IPS DF 6.9 (cell line): ENCODE measurements at regions not wholly inside any gene's neighbourhood (a gene's known extent, or its start where the extent isn't known, plus 50 kb on each side); places are given as distances from the start of the nearest gene placed in this dataset.
"Not testable (repeated sequence)": the region's sequence is repeated elsewhere in the genome, so short reads cannot be mapped to it uniquely, and the experiment has no call there.

Experiments
- DNase-seq: peaks from one replicate; pipeline ENCODE4 v3.0.0-alpha.2; 2013; ENCODE audit warnings: low read depth, low spot score
- H3K27ac ChIP-seq: one replicate; pipeline ENCODE4 v1.5.1; 2013; ENCODE audit warnings: low read length, control low read depth
- H3K27me3 ChIP-seq: 2 replicates; pipeline ENCODE4 v1.6.1; 2013; ENCODE audit warnings: mild to moderate bottlenecking, low read length; ENCODE audit not compliant: control insufficient read depth, insufficient read depth
- H3K36me3 ChIP-seq: 2 replicates; pipeline ENCODE4 v1.6.1; 2013; ENCODE audit warnings: low read length; ENCODE audit not compliant: control insufficient read depth, insufficient read depth
- H3K4me1 ChIP-seq: 2 replicates; pipeline ENCODE4 v1.6.1; 2013; ENCODE audit warnings: low read length; ENCODE audit not compliant: control insufficient read depth, insufficient read depth
- H3K4me3 ChIP-seq: 2 replicates; pipeline ENCODE4 v1.5.1; 2013; ENCODE audit warnings: mild to moderate bottlenecking, low read length
- H3K9me3 ChIP-seq: 2 replicates; pipeline ENCODE4 v1.6.1; 2013; ENCODE audit warnings: low read length, inconsistent platforms; ENCODE audit not compliant: control insufficient read depth, insufficient read depth
- WGBS: extraction: QIAGEN DNeasy Blood & Tissue Kit; methylation state at CpG from one replicate; pipeline ENCODE4 v1.1.7; 2013; ENCODE audit warnings: mixed read lengths, missing lambda C conversion rate; ENCODE audit not compliant: insufficient read length, insufficient coverage; 5-methylcytosine and 5-hydroxymethylcytosine counted together

GRCh38 chr1:168490306-168490705 is 53.5 kb downstream of the XCL2 start:
- Histone ChIP-seq H3K27me3 (no peaks in the 10 kb centered on the region), H3K4me3 (no peak overlapping the region), H3K36me3 (no peaks in the 10 kb centered on the region), H3K27ac (no peak overlapping the region), H3K4me1 (no peaks in the 10 kb centered on the region), H3K9me3 (no peaks in the 10 kb centered on the region)
- no peak for DNase-seq

- Histone ChIP-seq H3K9me3 (no peaks in the 10 kb centered on the region), H3K4me3 (no peak overlapping the region), H3K27ac (no peak overlapping the region), H3K36me3 (no peaks in the 10 kb centered on the region), H3K27me3 (no peaks in the 10 kb centered on the region), H3K4me1 (no peaks in the 10 kb centered on the region)
- WGBS, result no CpG with 5 or more reads among the region's 1 CpG
- no peak for DNase-seq
These were observed 55.7 kb downstream of the XCL2 start for GRCh38 chr1:168488138-168488537.

- H3K27me3 ChIP-seq, H3K27ac ChIP-seq, H3K36me3 ChIP-seq, H3K9me3 ChIP-seq, H3K4me1 ChIP-seq, DNase-seq, H3K4me3 ChIP-seq: not testable (repeated sequence)
- WGBS, result no CpG with 5 or more reads among the region's 1 CpG
These were observed 57.0 kb downstream of the XCL2 start for GRCh38 chr1:168486820-168487219.

- Histone ChIP-seq H3K4me1 (peaks cover 8% of the 10 kb centered on the region; the same call in 1 of the 2 replicates), H3K36me3 (no peaks in the 10 kb centered on the region), H3K4me3 (no peak overlapping the region), H3K9me3 (no peaks in the 10 kb centered on the region), H3K27ac (no peak overlapping the region), H3K27me3 (no peaks in the 10 kb centered on the region)
- WGBS, result no CpG with 5 or more reads among the region's 5 CpGs
- DNase-seq, result no peak
These were observed 58.7 kb downstream of the XCL2 start for GRCh38 chr1:168485048-168485447.

- H3K36me3 ChIP-seq, result no peaks in the 10 kb centered on the region
- H3K4me3 ChIP-seq, result no peak overlapping the region
- DNase-seq, result no peak
- H3K9me3 ChIP-seq, result no peaks in the 10 kb centered on the region
- H3K4me1 ChIP-seq, result peaks cover 8% of the 10 kb centered on the region; the same call in 1 of the 2 replicates
- H3K27ac ChIP-seq, result no peak overlapping the region
- H3K27me3 ChIP-seq, result no peaks in the 10 kb centered on the region
These were observed 59.7 kb downstream of the XCL2 start for GRCh38 chr1:168484083-168484482.

- Histone ChIP-seq H3K27ac (no peak overlapping the region), H3K4me1 (peaks cover 8% of the 10 kb centered on the region; the same call in 1 of the 2 replicates), H3K36me3 (no peaks in the 10 kb centered on the region), H3K9me3 (no peaks in the 10 kb centered on the region), H3K4me3 (no peak overlapping the region), H3K27me3 (no peaks in the 10 kb centered on the region)
- no CpG with 5 or more reads among the region's 1 CpG for WGBS
- DNase-seq, result no peak
These were observed 60.3 kb downstream of the XCL2 start for GRCh38 chr1:168483539-168483938.

GRCh38 chr1:168482106-168482505 is 61.7 kb downstream of the XCL2 start:
- no peak for DNase-seq
- no peaks in the 10 kb centered on the region for H3K9me3 ChIP-seq
- no peak overlapping the region for H3K27ac ChIP-seq
- H3K27me3 ChIP-seq, result no peaks in the 10 kb centered on the region
- no peak overlapping the region for H3K4me3 ChIP-seq
- H3K36me3 ChIP-seq, result no peaks in the 10 kb centered on the region
- H3K4me1 ChIP-seq, result peaks cover 8% of the 10 kb centered on the region; the same call in 1 of the 2 replicates

GRCh38 chr1:168481586-168481985 is 62.2 kb downstream of the XCL2 start:
- DNase-seq, result no peak
- Histone ChIP-seq H3K9me3 (no peaks in the 10 kb centered on the region), H3K27me3 (no peaks in the 10 kb centered on the region), H3K27ac (no peak overlapping the region), H3K4me3 (no peak overlapping the region), H3K36me3 (no peaks in the 10 kb centered on the region), H3K4me1 (peaks cover 8% of the 10 kb centered on the region; the same call in 1 of the 2 replicates)
- WGBS, result no CpG with 5 or more reads among the region's 4 CpGs

- H3K4me1 ChIP-seq, result peaks cover 8% of the 10 kb centered on the region; the same call in 1 of the 2 replicates
- H3K27ac ChIP-seq, result no peak overlapping the region
- H3K4me3 ChIP-seq, result no peak overlapping the region
- no CpG with 5 or more reads among the region's 2 CpGs for WGBS
- no peaks in the 10 kb centered on the region for H3K36me3 ChIP-seq
- no peaks in the 10 kb centered on the region for H3K9me3 ChIP-seq
- no peak for DNase-seq
- no peaks in the 10 kb centered on the region for H3K27me3 ChIP-seq
These were observed 62.8 kb downstream of the XCL2 start for GRCh38 chr1:168480997-168481396.

- Histone ChIP-seq H3K4me3 (no peak overlapping the region), H3K4me1 (peaks cover 8% of the 10 kb centered on the region; the same call in 1 of the 2 replicates)
- DNase-seq, result no peak
These were observed 66.0 kb downstream of the XCL2 start for GRCh38 chr1:168477792-168478191.

GRCh38 chr1:168476588-168477385 is 67.0 kb downstream of the XCL2 start:
- no peak overlapping the region for H3K27ac ChIP-seq
- no peak for DNase-seq
- no CpG with 5 or more reads among the region's 7 CpGs for WGBS
- no peaks in the 10 kb centered on the region for H3K27me3 ChIP-seq
- H3K9me3 ChIP-seq, result no peaks in the 10 kb centered on the region
- H3K36me3 ChIP-seq, result no peaks in the 10 kb centered on the region
- peaks cover 5% of the 10 kb centered on the region; the same call in 1 of the 2 replicates for H3K4me1 ChIP-seq
- H3K4me3 ChIP-seq, result no peak overlapping the region

More at GRCh38 chr1:168477792-168478191, 66.0 kb downstream of the XCL2 start:
- Histone ChIP-seq H3K9me3 (no peaks in the 10 kb centered on the region), H3K36me3 (no peaks in the 10 kb centered on the region), H3K27ac (no peak overlapping the region), H3K27me3 (no peaks in the 10 kb centered on the region)
